Hypothalamus (tissue), 51 donors: ENCODE measurements at regions not wholly inside any gene's neighbourhood (a gene's known extent, or its start where the extent isn't known, plus 50 kb on each side); places are given as distances from the start of the nearest gene placed in this dataset.
"Not testable (repeated sequence)": the region's sequence is repeated elsewhere in the genome, so short reads cannot be mapped to it uniquely, and the experiment has no call there.

ENCODE experiments used
- DNase-seq, 51 donors: peaks; one replicate each; lab custom pipeline; 2025; lab: John Stamatoyannopoulos, UW

DNA sequence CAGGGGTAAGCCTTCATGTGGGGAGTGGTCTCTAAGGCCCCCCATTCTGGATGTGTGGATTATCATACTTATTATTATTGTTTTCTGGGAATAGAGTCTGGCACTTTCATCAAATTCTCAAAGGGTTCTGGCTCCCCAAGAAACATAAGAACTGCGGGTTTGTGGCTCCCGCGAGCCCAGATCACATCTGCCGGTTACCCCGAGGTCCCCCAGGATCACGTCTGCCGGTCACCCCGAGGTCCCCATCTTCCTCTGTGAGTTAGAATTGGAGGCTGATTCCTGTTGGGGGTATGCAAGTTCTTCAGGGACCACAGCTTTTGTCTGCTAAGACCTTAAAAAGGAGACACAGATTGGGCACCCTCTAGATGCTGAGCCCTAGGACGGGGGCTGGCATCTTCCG is 116.7 kb upstream of the FRMD1 start:
- no peak for DNase-seq

DNA sequence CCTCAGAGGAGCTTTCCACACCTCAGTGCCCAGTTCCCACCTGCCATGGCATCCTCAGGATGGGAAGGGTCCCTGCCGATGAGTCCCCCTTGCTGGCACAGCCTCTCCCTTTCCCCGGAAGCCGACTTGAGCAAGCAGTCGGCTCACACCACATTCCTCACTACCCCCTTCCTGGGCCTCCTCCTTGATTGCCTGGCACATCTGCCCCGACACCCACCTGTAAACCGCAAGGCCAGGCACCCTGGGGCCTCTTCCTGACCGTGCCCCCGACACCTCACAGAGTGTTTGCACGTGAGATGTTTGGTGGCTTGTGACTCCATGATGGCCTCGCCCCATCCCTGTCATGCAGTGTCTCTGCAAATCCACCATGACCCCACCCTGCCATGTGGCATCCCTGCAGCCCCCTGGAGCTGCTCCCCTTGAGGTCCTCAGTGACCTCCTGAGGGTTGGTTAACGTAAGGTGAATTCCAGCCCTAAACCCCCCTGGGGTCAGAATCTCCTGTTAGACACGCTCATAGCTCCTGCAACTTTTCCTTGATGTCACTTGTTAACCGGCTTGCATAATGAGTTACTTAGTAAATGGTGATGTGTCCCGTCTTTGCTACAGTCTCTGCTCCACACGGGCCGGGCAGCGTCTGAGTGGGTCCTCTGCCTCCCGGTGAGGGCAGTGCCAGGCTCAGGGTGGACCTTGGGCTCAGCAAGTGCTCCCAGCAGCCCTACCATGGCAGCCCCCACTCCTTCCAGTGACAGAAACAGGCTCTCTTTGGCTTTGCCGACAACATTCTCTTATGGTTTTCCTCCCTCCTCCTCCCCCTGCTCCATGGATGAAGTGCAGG is 115.9 kb upstream of the FRMD1 start:
- no peak for DNase-seq

DNA sequence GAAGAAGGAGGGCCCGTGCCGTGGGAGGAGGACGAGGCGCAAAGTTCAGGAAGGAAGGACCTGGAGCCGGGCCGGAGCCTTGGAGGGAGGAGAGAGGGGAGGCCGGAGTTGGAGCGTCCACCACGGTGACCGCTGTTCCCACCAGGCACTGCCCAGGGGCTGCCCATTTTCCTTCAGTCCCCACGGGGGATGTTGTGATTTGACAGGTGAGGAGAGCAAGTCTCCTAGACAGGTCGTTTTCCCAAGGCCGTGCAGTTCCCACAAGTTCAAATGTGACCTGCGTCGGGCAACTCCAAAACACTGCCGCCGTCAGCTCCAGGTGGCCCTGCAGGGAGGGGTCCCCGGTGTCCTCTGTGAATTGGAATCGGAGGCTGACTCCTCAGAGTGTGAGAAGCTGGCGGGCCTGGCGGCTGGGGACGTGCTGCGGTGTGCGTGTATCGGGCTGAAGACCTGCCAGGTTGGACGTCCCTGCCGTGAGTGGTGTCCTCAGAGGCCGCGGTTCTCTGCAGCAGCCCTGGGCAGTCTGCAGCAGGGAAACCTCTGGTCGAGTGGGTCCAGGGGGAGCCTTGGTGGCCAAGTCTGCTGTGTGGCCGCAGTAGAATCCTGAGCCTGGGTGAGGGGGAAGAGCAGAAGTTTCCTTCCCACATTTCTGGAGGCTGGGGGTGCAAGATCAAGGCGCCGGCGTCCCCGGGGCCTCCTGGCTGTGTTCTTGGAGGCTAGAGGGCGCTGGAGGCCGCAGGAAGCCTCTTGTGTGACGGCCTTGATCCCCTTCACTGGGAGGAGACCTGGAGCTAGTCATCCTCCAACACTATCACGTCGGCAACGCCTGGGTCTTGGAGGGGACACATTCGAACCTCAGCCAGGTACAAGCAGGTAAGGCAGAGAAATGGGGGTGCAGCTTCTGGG is 115.1 kb upstream of the FRMD1 start:
- no peak for DNase-seq

DNA sequence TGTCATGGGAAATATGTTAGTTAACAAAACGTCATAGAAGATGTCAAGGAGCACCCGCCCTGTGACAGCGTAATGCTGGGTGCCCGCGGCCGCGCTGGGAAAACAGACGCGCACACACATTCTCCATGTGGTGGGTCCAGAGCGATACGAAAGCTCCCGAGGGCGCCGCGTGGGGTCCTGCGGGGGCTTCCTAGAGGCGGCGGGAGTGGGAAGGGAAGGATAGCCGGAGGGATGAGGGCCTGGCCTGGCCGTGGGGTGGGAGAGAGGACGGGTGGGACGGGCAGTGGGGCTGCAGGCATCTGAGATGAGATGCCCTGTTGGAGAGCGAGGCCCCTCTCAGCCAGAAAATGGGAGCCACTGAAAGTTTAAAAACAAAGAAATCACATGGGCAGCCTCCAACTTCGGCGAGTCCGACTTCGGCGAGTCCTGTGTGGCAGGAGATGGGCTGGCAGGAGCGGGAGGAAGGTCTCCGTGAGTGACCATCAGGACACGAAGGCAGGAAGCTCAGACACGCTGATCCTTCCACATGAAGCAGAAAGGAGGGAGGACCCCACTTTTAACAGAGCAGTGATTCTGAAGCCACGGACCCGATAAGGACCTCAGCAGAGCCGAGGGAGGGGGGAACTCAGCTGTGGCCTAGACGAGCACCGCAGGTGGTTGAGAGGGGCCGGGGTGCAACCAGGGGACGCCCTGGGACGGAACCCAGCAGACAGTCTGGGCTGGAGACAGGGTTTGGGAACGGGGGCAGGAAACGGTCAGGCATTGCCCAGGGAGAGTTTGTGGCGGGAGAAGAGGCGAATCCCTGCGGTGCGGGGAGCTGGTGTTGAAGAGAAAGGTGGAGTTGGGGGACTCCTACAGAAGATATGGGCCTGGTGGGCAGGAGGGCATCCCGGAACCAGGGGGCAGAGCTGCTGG is 114.1 kb upstream of the FRMD1 start:
- DNase-seq = no peak

DNA sequence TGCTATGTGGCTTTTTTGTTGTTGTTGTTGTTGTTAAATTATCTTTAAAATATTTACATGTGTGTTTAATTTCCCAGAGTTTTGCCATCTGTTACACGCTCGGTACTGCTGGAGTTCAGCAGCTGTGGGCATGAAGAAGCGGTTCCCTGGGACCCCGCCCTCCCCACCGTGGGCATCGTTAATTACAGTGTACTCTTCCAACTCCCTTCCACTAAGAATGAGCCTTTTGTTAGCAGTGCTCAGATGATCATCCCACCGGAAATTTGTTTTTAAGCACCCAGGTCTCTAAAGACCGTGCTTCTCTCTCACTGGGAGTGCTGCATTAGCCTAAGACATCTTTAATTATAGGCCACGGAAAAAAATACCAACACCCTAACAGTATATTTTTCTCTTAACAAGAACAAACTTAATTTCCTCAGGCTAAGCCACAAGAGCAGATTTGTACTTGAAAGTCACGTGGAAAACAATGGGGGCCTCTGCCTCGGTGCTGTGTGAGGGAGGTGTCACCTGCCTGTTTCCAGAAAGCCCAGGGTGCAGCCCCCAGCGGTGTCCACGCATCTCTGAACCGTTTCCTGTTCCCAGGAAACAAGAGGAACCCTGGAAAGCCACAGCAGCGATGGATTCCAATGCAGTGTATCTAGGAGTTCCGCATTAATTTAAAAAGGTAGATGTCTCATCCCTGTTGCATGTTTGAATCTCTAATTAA is 113.3 kb upstream of the FRMD1 start:
- DNase-seq = no peak

DNA sequence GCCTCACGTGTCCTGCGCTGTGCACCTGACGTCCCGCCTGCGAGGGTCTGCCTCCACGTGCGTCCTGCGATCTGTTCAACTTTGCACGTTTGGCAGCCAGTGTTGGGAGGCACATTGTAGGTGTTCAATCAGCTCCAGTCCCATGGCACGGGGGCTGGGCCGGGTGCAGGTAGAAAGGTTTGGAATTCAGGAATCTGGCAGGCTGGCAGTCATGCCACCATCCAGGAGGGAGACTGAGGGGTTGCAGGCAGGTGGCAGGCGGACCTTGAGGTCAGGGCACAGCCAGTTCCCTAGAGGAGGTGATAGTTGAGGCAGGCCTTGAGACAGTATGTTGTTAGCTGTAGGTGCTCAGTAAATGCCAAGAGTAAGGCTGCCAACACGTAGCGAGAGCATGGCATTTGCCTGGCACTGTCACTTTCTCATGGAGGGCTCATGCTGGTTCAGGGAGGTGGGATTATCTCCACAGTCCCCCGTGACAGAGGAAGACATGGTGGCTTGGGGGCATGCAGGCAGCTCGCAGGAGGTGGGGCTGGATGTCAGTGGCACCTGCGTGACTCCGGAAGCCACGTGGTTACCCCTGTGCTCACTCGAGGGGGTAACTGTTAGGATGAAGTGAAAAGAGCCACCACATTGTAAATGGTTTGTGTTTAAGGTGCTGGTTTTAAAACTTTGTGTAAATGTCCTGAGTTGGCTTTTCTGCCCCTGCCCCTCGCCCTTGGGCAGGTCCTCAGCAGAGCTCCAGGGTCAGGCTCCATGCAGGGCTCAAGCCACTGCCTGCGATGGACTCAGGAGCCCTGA is 111.8 kb upstream of the FRMD1 start:
- DNase-seq = no peak

DNA sequence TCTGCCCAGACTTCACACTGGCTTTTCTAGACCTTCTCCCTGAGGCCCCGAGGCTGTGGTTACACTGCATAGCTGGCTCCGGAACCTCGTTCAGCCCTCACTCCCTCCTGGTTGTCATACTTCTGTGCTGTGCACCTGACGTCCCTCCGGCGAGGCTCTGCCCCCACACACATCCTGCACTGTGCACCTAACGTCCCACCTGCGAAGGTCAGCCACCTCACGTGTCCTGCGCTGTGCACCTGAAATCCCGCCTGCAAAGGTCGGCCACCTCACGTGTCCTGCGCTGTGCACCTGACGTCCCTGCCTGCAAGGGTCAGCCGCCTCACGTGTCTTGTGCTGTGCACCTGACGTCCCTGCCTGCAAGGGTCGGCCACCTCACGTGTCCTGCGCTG is 111.0 kb upstream of the FRMD1 start:
- DNase-seq = no peak

DNA sequence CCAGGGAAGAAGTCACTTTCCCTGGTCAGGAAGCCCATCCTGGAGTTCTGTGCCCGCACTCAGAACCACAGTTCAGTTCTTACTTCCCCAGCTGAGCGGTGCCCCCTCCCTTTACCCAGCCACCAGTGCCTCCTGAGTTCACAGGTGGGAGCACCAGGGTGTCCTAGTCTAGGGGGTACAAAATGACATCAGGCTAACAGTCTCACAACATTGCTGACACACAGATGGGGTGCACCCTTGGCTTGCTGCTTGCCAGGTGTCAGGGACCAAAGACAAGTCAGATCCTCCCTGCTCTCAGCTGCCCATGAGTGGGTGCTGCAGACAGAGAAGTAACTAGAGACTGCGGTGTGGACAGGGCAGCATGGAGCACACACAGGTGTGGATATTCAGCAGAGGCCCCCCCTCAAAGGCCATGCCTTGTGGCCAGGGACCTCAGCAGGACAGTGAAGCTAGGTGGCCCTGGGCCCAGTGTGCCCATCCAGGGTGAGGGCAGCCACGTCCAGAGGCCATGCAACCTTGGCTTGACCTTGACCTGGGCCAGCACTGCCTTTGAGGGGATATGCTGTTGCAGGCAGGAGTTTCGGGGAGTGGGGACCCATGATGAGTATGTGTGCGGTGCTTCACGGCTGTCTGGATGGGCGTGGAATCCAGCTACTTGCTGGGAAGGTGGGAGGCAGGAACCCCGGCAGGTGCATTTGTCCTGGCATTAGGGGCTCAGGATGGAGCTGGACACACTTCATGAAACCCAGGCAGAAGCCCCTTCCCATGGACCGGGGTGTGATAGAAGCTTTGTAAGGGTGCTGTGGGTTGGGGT is 110.4 kb upstream of the FRMD1 start:
- DNase-seq = no peak

DNA sequence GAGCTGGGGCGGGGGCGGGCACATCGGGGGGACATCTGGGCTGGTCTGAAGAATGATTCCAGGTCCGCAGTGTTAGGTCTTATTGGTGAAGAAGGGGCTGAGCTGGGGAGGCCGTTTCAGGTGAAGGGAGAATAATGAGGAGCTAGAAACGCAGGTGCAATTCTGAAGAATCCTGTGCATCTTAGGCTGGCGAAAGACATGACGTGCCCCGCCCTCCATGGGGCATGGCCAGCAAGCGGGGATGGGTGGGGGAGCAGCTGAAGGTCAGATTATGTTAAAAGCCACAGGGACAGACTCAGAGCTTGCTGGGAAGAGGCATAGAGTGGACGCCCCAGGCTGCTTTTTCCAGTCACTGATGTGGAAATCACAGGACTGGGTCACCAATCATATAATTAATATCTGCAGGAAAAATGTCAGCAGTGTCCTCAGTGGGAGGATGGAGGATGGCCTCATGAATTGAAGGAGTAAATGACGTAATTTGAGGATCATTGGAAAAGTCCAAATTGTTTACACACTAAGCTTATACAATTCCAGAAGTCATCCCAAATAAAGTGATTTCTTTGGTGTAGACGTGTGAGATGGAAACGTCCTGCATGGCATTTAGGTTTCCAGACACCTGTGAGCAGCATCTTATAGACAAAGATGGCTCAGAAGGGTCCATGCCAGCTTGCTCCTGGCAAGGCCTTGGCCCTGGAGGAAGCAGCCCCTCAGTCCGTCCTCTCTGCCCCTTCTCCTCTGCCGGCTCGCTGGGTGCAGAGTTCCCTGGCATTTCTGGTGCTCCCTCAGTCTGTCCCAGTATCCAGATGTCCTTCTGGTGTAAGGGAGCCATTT is 109.6 kb upstream of the FRMD1 start:
- DNase-seq = no peak

DNA sequence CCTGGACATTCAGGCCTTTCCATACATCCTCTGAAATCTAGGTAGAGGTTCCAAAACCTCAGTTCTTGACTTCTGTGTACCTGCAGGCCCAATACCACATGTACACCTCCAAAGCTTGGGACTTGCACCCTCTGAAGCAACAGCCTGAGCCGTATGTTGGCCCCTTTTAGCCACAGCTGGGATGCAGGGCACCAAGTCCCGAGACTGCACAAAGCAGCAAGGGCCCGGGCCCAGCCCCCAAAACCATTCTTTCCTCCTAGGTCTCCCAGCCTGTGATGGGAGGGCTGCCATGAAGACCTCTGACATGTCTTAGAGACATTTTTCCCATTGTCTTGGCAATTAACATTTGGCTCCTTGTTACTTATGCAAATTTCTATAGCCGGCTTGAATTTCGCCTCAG is 107.4 kb upstream of the FRMD1 start:
- DNase-seq = no peak

DNA sequence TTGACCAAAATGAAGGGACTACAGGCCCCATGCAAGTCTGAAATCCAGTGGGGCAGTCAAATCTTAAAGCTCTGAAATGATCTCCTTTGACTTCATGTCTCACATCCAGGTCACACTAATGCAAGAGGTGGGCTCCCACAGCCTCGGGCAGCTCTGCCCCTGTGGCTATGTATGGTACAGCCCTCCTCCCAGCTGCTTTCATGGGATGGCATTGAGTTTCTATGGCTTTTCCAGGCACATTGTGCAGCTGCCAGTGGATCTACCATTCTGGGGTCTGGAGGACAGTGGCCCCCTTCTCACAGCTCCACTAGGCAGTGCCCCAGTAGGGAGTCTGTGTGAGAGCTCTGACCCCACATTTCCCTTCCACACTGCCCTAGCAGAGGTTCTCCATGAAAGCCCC is 107.0 kb upstream of the FRMD1 start:
- not testable (repeated sequence) for DNase-seq

DNA sequence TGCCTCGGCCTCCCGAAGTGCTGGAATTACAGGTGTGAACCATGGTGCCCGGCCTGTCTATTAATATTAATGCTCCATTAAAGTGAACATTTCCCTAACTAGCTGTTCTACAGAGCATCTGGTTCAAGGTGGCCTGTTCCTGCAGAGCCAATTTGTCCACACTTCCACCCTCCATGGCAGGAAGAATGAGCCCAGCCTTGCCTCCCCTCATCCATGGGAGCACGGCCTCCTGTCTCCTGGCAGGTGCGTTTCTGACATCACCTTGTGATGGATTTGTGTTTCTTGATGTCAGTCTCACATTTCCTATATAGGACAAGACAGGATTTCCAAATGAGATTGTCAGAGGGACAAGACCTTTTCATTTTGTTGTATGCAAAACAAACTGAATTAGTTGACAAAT is 105.7 kb upstream of the FRMD1 start:
- no peak for DNase-seq

DNA sequence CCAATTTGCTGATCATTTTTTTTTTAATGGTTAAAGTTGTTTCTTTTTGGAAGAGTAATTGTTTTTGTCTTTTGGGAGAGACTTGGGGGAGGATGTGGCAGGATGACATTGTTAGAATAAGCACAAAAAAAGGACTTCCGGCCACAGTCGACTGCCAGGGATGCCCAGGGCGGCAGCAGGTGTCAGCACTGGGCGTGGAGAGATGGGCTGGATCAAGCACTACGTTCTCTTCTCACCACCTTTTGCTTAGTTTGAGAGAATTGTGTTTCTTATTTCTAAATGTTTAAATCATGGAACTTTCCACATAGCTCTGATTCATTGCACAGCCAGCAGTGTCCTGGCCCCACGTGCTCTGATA is 104.6 kb upstream of the FRMD1 start:
- no peak for DNase-seq

DNA sequence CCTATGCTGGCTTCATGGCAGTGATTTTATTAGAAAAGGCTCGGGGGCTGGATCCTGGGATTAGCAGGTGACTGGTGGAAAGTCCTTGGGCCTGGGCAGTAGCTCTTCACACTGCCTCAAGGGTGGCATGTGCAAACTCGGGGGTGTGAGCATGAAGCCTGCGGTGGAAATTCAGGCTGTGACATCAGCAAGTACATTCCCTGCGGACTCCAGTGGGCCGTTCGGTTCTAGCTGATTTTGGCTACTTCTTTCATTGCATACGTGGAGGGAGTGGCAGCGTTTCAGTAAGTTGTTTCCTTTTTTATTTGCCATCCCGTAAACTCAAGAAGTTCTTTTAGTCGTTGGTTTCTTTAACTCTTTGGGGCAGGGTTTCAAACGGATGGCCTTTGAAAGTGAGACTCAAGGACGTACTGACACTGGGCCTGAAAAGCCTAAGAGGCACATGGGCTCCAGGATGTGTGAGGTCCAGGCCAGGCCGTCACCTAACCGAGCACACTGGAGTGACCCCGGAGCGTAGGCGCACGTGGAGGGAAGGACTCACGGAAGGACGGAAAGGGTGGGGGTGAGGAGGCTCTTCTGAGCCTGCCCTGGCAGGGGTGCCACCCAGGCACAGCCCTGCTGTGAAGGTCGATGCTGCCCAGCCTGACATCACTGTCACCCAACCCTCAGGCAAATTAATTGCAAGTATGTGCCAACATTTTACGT is 104.0 kb upstream of the FRMD1 start:
- DNase-seq = no peak

DNA sequence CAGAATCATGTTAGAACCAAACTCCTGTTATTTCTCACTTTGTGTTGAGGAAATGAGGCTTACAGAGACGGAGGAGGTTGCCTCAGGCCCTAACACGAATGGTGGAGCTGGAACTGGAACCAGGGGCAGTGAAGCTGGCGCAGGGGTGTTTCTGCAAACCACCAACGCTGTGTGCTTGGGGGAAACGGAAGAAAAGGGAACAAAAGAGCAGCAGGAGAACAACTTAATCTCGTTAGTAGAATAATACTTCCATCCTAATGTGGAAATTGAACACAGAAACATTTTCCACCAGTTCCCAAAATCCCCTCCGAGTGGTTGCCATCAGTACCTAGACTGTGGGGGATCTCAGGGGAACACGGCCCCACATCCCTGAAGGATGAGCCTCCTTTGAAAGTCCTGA is 103.4 kb upstream of the FRMD1 start:
- no peak for DNase-seq

DNA sequence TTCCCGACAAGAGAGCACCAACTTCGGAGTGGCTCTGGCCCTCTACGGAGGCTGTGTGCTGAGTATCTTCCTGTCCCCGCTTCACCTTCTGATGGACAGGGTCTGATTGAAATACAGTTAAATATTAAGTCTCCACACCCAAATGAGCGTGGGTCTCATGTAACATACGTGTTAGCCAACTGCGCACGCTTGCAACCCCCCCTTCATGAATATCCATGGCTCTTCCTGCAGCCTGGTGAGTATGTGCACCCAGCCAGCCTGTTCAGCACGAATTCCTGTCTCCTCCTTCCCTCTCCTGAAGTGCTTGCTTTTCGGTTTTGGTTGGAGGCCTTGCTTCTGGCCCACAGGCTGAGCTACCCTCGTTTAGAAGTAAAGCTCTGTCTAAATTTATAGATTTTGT is 102.9 kb upstream of the FRMD1 start:
- DNase-seq = no peak

DNA sequence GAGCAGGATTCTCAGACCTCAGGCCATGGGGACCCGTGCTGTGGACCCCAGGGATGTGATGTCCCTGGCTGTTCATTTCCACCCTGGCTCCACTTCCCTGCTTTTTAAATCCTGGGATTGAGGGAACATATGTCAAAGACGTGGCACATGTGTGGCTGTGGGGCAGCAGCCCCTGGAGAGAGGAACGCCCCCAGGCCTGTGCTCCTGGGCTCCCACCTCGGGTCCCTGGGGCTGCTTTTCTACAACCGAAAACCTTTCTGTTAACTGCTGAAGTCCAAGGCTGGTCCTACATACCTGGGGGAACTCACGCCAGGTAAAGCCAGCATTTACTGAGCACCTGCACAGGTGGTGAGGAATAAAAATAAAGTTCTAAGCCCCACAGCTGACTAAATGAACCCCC is 102.3 kb upstream of the FRMD1 start:
- DNase-seq = no peak
